Pons (tissue), 1 donor: ENCODE measurements at regions not wholly inside any gene's neighbourhood (a gene's known extent, or its start where the extent isn't known, plus 50 kb on each side); places are given as distances from the start of the nearest gene placed in this dataset.
"Not testable (repeated sequence)": the region's sequence is repeated elsewhere in the genome, so short reads cannot be mapped to it uniquely, and the experiment has no call there.

ENCODE experiments used
- DNase-seq: peaks from one replicate; pipeline ENCODE4 v3.0.0-alpha.2; 2016; ENCODE audit warnings: low spot score

DNA sequence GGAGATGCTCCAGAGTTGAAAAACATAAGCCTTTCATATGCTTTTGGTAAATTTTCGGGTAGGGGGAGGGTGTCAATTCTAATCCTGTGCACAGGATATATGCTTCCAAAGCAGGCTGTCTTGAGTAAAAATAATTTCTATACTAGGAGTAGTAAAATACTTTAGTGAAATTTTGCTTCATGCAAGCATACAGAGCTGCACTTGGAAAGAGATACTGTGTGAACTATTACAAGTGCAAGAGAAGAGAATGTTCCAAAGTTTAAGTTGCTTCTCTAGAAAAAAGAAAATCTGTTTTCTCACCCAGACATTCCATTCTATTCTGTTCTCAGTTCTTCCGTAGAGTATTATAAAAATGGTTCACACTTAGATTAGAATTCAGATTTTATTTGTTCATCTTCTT lies 324.6 kb upstream of the AADAT start:
- DNase-seq: no peak

DNA sequence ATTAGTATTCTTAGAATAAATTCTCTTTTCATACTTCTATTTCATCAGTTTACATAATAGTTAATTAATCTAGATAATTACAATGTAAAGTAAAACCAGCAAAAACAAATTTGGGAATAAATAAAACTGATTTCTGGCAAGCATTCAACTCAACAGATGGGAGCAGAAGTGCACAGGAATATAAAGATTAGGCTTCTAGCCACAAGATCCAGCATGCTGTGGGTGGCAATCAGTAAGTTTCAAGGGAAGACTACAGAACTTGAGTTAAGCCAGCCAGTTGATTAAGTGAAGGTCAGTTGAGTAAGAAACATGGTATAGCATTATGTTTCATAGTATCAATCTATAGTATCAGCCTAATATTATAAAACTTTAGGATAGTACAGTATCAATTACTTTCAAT lies 324.2 kb upstream of the AADAT start:
- no peak for DNase-seq

DNA sequence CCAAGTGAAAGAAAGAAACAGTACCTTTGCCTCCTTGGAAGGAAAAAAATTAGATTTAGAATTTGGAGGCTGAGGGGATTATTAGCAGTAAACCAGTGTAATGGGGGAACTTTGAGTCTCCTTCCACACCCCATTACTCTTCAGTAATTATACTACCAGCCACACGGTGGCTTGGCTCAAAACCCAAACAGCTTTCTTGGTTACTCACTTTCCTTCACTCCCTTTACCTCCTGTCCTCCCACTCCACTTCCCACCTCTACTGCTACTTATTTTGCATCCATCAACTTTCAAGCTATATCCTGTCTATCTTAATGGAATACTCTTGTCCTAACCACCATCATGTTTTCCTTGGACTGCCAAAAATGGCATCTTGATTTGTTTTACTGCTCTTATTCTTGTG lies 310.6 kb upstream of the AADAT start:
- no peak for DNase-seq

DNA sequence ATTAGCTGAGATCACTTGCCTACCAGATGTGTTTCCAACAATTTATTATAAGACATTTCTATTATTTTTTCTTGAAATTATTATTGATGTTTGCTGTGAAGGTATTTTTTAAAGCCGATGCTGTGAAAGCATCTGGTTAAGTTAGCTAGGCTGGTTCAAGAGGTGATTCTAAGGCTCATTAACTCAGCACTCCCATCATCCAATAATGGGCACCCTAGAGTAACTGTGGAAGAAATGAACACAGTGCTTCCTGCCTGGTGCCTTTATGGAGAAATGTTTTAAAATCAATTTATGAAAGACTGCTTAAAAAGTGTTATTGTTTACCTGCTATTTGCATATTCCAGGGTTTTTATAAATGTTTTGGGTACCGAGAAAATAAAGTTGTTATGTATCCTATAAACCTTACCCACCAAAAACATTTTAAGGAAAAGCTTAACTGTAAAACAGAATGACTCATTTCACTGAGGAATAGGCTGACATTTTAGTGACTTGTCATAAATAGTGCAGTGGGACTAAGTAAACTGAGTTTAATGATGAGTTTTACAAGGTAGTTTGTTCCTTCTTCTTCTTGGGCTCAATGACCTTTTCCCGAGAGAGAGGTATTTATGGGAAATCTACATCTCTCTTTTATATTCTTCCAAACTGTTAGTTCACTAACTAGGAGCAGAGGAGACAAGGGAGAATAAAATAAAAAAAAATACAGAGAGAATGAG lies 310.0 kb upstream of the AADAT start:
- DNase-seq: no peak

DNA sequence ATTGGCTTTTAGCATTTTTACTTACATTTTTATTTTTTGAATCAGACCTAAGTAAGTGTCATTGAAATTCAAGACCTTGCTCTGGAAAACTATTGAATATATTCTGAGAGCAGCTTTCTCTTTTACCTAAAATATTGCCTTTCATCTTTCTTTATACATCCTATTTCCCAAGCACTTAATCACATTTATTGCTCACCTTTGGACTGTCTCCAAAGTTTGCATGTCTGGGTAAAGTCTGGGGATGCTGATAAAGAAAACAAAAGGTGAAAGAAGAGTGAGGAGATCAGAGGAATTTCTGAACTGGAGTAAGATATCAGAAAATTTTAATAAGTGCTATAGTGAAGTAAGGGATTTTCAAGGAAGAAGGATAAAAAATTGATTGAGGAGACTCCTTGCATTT lies 308.5 kb upstream of the AADAT start:
- no peak for DNase-seq

DNA sequence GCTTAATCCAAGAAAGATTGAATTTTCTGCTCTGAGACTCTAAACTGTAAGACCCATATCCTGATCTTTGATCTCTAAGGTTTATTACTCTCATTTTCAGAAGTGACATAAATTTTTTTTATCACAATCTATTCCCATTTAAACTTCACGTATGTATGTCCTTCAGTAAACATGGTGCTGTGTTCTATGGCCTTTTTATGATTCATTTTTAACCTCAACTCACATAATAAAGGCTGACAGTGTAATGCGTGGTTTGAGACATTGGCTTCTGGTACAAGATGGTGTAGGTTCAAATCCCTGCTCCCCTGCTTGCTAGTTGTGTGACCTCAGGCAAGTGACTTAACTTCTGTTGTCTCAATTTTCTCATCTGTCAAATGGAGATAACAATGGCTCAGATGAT lies 306.0 kb upstream of the AADAT start:
- no peak for DNase-seq

DNA sequence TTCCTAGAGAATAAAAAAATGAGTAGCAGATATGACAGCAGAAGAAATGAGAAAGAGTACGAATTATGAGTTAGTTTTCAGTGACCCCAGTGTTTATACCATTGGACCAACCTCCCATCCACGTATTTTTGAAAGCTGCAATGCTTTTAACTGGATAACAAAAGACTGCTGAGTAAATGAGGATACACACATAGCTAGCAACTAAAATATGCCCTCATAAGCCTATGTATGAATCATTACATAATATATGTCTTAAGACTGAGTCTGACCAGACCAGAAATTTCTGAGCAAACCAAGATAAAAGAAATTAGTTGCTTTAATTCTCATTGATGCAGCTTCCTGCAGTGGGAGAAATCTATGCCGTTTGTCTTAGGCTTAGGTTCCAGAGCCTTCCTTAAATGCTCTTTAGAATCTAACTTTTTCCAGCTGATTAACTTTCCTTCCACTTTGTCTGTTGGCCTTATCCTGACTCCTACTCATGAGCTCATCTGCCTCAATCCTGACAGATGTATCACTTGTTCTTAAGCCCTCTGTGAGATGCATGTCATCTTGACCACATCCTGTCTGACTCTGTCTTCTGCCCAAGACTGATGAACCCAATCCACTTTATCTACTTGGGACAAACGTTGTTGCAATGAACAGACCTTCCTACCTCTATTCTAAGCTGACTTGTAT lies 301.4 kb upstream of the AADAT start:
- DNase-seq: no peak

DNA sequence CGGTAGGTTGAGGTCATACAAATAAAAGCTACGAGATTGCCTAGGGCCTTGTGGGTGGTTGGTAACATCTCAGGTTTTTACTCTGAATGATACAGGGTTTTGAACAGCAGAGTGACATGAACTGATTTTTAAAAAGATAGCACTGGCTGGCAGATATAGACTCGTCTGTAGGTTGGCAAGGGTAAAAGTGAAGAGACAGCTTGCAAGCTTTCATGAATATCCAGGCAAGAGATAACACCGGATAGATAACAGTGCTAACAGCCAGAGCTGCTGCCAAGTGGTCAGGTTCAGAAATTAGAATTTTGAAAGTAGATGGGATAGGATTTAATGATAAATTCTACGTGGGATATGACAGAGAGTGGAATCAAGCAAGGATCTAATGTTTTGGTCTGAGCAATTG lies 299.7 kb upstream of the AADAT start:
- DNase-seq: no peak

DNA sequence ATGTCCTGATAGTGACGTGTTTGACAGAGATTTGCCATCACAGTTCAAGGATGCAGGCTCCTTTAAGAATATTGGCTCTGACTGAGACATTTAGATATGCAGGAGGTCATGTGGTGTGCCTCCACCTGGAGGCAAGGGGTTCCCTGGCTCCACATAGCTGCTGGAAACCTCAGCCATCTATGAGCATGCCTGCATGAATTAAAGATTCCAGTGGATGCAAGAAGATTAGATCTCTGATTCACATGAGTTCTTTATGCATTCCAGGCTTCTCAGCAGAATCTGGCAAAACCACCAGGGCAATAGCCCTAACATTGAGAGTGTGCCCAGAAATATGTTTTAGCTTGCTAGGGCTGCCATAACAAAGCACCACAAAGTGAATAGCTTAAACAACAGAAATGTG lies 298.5 kb upstream of the AADAT start:
- DNase-seq: no peak

DNA sequence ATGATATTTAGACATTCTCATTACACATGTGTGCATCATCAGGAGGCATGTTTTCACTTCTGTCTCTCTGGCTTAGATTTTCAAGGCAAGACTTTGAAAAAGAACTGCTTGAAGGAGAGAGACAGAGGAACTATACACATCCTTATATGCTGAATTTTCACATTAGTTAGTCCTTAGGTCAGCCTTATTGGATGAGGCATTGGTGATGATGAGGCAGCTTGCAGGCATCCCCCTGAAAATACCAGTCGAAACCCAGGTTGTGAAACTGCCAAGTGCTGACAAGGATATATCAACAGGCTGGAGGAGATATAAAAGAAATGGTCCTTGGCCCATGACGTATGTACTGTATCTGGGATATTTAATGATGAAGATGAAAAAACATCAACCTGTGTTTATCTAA lies 297.2 kb upstream of the AADAT start:
- no peak for DNase-seq

DNA sequence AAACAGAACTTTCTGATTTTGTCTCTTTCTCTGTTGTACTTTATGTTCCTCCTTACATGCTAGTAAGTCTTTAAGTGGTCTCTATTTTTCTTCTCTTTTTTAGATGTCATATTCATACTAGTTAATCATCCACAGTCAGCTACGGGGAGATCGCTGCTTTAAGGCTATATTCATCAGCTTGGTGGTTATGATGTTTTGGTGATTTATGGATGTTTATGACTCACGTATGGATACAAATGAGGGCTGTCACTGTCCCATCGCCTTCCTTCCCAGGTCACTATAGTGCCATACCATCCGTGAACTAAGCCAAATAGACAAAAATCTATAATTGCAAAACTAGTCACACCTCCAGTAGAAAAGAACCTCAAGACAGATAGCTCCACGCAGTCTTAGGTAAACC lies 296.8 kb upstream of the AADAT start:
- DNase-seq: no peak

DNA sequence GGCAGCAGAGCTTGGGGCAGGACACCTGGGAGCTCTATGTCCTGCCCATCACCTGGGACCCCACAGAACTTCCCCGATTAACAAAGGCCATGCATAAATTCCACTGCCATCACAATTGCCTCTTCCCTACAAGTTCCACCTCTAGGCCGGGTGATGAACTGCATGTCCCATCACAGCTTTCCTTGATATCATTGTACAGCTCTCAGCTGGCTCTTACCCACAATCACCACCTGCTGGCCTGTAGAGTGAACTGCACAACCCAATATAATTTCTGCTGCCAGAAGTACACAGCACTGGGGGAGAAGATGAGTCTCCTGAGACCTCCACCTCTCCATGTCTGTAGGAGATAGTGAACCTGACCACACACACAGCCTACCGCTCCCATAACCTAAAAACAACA lies 285.0 kb upstream of the AADAT start:
- DNase-seq: no peak

DNA sequence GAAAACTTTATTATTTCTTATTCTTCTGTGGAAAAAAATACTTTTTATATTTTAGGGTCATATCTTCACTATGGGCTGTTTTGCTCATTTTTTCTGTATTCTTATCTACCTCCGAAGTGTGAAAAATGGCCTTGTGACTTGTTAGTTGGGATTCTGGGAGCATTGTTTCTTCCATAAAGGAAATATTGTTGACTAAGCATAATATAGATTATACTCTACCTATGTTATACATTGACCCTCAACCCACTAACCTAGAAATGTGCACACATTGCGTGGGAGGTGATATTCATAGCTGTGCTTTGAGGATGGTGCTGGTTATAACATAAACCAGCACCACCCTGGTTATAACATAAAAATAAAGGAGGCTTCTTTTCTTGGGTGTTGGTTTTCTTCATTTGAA lies 259.2 kb upstream of the AADAT start:
- DNase-seq: no peak

DNA sequence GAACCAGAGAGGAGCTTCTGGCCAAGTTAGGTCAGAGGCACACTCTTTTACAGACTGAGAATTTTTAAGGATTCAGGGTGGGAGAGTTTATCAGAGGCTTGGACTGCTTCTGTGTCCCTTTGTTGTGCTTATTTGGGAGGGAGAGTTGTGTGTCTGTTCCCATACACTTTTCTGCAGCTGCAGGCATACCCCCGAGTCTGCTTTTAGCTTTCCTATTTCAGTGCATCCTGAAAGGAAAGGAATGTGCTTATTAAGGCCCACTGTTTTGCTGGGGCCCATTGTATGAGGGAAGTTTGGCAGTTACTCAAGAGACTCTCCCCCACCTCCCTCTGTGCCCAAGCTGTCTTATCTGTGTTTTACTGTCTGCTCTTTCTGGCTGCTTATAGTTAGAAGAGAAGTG lies 257.4 kb upstream of the AADAT start:
- DNase-seq: not testable (repeated sequence)

DNA sequence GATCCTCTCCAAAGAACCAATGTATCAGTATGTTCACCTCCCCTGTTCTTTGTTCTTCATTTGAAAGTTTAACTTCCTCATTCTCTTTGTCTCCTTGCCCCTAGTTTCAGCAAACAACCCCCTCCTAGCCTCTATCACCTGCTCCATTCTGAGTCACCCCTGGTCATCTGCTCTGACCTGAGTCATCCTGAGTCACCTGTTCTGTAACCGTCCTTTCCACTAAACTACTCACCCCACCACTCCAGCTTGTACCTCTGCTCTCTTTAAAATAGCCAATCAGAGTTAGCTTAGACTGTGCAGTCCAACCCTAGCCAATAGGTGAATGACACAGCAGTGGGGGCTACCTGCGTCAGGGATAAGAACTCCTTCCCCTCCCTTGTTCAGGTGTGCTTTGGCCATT lies 249.8 kb upstream of the AADAT start:
- DNase-seq: no peak

DNA sequence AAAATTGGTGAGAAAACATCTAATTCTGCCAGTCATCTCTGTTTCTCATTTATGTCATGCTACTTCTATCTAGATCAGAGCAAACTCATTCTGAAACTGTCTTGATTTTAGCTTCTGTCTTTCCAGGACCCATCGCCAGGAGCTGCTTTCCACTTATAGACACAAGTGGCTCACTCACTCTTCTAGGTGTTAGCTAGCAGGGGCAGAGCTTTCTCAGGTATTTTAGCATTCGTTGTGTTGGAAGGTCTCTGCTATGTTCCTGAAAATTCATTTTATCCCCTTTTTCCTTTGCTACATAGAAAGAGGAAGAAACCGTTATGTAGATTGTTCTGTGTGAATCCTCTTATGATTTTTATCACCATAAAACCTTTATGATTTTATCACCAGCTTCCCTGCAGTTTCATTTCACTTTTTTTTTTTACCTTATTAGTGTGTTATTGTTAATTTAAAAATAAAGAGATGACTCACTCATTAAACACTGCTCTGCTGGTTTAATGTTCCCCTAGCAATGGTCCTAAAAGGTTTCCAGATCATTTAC lies 246.6 kb upstream of the AADAT start:
- no peak for DNase-seq

DNA sequence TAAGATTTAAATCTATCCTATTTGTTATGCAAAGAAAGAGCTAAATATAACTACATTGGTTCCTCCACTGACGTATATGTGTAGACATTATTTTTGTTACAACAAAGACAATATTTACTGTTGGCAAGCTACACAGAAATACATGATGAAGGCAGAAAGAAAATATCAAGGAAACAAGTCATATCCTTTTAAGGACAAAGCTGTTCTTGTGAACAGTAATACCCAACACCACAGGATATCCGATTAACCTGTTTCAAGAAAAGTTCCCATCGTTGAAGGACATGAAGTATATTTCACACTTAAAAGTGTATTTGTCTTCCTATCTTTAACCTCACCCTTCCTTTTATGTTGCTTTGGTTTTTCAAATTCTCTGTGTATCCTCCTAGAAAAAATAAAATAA lies 235.8 kb upstream of the AADAT start:
- DNase-seq: no peak

DNA sequence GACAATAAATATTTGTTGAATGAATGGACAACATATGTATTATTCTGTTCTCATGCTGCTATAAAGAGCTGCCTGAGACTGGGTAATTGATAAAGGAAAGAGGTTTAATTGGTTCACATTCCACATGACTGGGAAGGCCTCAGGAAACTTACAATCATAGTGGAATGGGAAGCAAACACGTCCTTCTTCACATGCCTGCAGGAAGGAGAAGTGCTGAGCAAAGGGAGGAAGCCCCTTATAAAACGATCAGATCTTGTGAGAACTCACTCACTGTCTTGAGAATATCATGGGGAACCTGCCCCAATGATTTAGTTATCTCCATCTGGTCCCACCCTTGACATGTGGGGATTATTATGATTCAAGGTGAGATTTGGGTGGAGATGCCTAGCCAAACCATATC lies 233.9 kb upstream of the AADAT start:
- no peak for DNase-seq

DNA sequence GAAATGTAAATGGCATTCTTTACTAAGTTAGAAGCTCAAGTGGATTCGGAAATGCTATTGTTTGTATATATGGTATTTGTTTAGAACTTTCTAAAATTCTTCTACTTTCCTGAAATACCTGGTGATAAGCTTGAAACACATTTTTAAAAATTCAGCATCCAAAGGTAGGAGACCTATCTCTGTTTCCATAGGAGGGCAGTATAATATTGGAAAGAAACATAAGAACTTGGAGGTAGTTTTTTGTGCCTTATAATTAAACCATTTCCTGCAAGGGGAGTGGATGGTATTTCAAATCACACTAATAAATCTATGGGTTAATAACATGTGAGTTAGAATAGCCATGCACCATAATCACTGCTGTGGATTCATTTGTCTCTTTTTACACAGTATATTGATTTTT lies 217.4 kb upstream of the AADAT start:
- no peak for DNase-seq

DNA sequence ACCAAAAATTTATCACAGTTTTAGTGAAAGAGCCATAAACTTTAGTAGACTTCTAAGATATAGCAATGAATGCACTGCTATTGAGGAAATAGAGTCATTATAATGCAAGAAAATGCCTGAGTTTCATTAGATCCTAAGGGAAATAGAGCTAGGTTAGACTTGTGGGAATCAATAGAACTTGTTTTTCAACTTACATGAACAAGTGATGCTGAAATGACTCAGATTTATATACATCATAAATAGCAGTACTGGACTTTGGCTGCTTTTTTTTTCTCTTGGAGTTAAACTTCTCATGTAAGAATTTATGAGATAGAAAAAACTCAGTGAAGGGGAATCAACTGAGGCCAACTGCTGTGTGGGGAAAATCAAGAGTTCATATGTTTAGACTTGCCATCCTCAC lies 216.5 kb upstream of the AADAT start:
- no peak for DNase-seq

DNA sequence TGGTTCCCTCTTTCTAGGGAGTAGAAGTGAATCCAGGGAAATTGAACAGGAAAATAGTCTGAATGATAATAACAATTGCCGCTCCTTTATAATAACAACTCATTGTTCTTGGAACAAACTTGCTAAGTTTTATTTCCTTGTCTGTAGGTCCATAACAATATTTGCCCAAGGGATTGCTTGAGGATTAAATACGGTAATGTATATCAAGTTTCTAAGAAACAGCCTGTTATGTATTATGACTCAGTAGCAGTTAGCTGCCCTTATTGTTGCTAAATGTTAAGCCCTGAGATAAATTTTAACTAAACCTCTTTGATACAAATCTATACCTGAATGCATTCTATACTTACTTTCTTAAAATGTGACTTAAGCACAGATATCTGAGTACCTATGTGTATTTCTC lies 215.9 kb upstream of the AADAT start:
- no peak for DNase-seq

DNA sequence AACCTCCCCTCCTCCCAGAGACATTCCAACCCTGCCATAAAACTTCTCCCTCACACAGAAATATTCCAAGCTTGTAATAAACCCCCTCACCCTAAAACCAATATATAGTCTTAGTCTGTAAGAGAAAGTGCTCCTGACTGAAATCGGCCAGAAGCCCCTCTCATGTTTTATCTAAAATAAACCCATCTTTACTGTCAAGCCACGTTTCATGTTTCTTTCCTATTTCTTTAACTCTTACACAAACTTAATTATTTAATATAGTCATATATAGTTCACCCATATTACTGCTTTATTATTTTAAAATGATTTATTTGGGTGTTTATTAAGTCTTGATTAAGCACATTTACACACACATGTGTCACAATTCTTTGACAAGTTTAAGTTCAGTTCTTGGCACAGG lies 191.3 kb upstream of the AADAT start:
- no peak for DNase-seq

DNA sequence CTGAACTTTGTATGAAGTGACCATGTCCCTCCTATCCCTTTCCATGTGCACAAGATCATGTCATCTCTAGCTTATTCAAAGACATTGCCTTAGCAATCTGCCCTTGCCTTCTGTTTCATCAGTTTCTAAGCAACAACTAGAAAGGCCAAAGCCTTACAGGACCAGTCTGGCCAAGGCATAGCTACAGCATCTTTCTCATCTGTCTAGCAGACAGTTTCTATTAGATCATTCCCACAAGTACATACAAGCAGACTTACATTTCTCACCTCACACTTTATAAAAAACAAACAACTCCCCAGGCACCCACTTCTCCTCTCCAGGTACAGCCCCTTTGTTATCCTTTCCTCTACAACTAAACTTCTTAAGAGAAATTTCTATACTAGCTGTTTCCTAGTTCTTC lies 188.7 kb upstream of the AADAT start:
- no peak for DNase-seq

DNA sequence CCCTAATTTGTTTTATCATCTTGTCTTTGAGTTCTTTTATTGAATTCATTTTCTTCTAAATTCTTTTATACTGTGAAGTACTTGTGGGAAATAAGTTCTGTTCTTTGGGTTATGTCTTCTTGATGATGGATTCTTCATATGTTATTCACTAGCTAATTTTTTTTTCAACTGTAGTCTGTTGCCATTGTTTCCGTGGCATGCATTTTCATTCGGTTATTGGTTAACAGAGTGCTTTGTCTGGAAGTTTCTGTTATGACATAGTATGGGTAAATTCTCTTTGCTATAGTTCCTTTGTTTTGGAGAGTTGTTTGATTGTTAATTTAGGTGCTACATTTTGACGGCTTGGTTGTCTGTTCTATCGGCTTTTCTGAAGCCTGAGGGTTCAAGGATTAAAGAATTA lies 184.9 kb upstream of the AADAT start:
- DNase-seq: no peak
